ENCODE measurements at regions not wholly inside any gene's neighbourhood (a gene's known extent, or its start where the extent isn't known, plus 50 kb on each side); places are given as distances from the start of the nearest gene placed in this dataset.

DNA sequence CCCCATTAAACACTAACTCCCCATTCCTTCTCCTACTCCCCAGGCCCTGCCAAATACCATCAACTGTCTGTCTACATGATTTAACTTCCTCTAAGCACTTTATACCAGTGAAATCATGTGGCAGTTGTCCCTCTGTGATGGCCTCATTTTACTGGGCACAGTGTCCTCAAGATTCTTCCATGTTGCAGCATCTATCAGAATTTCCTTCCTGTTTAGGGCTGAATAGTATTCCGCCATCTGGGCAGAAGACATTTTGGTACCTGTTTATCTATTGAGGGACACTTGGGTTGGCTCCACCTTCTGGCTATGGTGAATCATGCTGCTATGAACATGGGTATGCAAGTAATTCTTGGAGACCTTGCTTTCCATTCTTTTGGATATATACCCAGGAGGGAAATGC, 59.4 kb upstream of the IRX4 start:
- no peaks in the 10 kb centered on the region for H3K27me3 ChIP-seq (ENCODE audit: low read length)
- H3K27ac ChIP-seq (ENCODE audit: low read depth, low read length), result no peak overlapping the region
- H3K36me3 ChIP-seq (ENCODE audit: low read length), result no peaks in the 10 kb centered on the region
- H3K4me3 ChIP-seq (ENCODE audit: insufficient read depth, low read length, poor library complexity, severe bottlenecking), result no peak overlapping the region
- no peak overlapping the region for H3K4me2 ChIP-seq (ENCODE audit: low read depth, low read length, poor library complexity, severe bottlenecking)
- no peaks in the 10 kb centered on the region for H3K79me2 ChIP-seq (ENCODE audit: insufficient read depth, low read length)
- no peaks in the 10 kb centered on the region for H3K9me2 ChIP-seq (replicated peaks; ENCODE audit: insufficient read depth, low read length)
- H3K9me3 ChIP-seq (ENCODE audit: insufficient read depth, low read length), result no peaks in the 10 kb centered on the region
- H3K9ac ChIP-seq (ENCODE audit: low read length), result no peak overlapping the region
- H2AFZ ChIP-seq (ENCODE audit: low read depth, low read length, severe bottlenecking), result no peak overlapping the region
- no peak for TF ChIP-seq EZH2phosphoT487 (conservative IDR thresholded peaks at IDR 0.05; ENCODE audit: low read length)
- TF ChIP-seq, protein P1, sequence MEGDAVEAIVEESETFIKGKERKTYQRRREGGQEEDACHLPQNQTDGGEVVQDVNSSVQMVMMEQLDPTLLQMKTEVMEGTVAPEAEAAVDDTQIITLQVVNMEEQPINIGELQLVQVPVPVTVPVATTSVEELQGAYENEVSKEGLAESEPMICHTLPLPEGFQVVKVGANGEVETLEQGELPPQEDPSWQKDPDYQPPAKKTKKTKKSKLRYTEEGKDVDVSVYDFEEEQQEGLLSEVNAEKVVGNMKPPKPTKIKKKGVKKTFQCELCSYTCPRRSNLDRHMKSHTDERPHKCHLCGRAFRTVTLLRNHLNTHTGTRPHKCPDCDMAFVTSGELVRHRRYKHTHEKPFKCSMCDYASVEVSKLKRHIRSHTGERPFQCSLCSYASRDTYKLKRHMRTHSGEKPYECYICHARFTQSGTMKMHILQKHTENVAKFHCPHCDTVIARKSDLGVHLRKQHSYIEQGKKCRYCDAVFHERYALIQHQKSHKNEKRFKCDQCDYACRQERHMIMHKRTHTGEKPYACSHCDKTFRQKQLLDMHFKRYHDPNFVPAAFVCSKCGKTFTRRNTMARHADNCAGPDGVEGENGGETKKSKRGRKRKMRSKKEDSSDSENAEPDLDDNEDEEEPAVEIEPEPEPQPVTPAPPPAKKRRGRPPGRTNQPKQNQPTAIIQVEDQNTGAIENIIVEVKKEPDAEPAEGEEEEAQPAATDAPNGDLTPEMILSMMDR (IDR thresholded peaks at IDR 0.05; ENCODE audit: insufficient read depth, low read length, poor library complexity, severe bottlenecking), result no peak
- no peaks in the 10 kb centered on the region for H4K20me1 ChIP-seq (ENCODE audit: low read depth, low read length)
- H3F3A ChIP-seq (ENCODE audit: insufficient read depth), result no peaks in the 10 kb centered on the region

DNA sequence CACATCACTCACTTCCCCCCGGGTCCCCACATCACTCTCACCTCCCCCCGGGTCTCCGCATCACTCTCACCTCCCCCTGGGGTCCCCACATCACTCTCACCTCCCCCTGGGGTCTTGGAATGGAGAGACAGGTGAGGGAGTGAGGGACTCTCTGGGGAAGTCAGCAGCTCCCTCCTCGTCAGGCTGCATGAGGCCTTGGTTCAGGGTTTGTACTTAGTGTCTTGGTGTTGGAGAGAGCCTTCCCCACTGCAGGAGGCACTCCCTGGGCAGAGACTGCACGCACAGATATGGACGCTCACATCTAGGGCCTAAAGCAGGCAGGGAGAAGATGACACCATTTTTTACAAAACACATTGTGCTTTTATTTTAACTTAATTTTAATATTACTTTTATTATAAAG, 56.5 kb upstream of the IRX4 start:
- TF ChIP-seq, protein P1 (IDR thresholded peaks at IDR 0.05; ENCODE audit: insufficient read depth, low read length, poor library complexity, severe bottlenecking), result no peak
- TF ChIP-seq EZH2phosphoT487 (conservative IDR thresholded peaks at IDR 0.05; ENCODE audit: low read length), result no peak
- Histone ChIP-seq H3K9me2 (replicated peaks; ENCODE audit: insufficient read depth, low read length) (no peaks in the 10 kb centered on the region), H3K4me2 (ENCODE audit: low read depth, low read length, poor library complexity, severe bottlenecking) (no peak overlapping the region), H2AFZ (ENCODE audit: low read depth, low read length, severe bottlenecking) (no peak overlapping the region), H3K27ac (ENCODE audit: low read depth, low read length) (no peak overlapping the region), H3K9ac (ENCODE audit: low read length) (no peak overlapping the region), H3K27me3 (ENCODE audit: low read length) (no peaks in the 10 kb centered on the region), H3K79me2 (ENCODE audit: insufficient read depth, low read length) (no peaks in the 10 kb centered on the region), H3K9me3 (ENCODE audit: insufficient read depth, low read length) (no peaks in the 10 kb centered on the region), H4K20me1 (ENCODE audit: low read depth, low read length) (no peaks in the 10 kb centered on the region), H3F3A (ENCODE audit: insufficient read depth) (no peaks in the 10 kb centered on the region), H3K36me3 (ENCODE audit: low read length) (no peaks in the 10 kb centered on the region), H3K4me3 (ENCODE audit: insufficient read depth, low read length, poor library complexity, severe bottlenecking) (no peak overlapping the region)

- Histone ChIP-seq H3K4me3 (ENCODE audit: insufficient read depth, low read length, poor library complexity, severe bottlenecking) (no peak overlapping the region), H3K9me2 (replicated peaks; ENCODE audit: insufficient read depth, low read length) (no peaks in the 10 kb centered on the region), H3K79me2 (ENCODE audit: insufficient read depth, low read length) (no peaks in the 10 kb centered on the region), H3K27ac (ENCODE audit: low read depth, low read length) (no peak overlapping the region), H3F3A (ENCODE audit: insufficient read depth) (no peaks in the 10 kb centered on the region), H3K9me3 (ENCODE audit: insufficient read depth, low read length) (no peaks in the 10 kb centered on the region), H2AFZ (ENCODE audit: low read depth, low read length, severe bottlenecking) (no peak overlapping the region), H4K20me1 (ENCODE audit: low read depth, low read length) (no peaks in the 10 kb centered on the region), H3K27me3 (ENCODE audit: low read length) (no peaks in the 10 kb centered on the region), H3K36me3 (ENCODE audit: low read length) (no peaks in the 10 kb centered on the region), H3K9ac (ENCODE audit: low read length) (no peak overlapping the region), H3K4me2 (ENCODE audit: low read depth, low read length, poor library complexity, severe bottlenecking) (no peak overlapping the region)
- TF ChIP-seq EZH2phosphoT487 (conservative IDR thresholded peaks at IDR 0.05; ENCODE audit: low read length), result no peak
- TF ChIP-seq, protein P1 (IDR thresholded peaks at IDR 0.05; ENCODE audit: insufficient read depth, low read length, poor library complexity, severe bottlenecking), result no peak
Observed at GRCh38 chr5:1938310-1939000, 55.7 kb upstream of the IRX4 start.
